GM23248 (cell line): ENCODE measurements at regions not wholly inside any gene's neighbourhood (a gene's known extent, or its start where the extent isn't known, plus 50 kb on each side); places are given as distances from the start of the nearest gene placed in this dataset.

Experiments
- DNase-seq: peaks from one replicate; pipeline ENCODE4 v3.0.0-alpha.2; 2015
- H2AFZ ChIP-seq: fragments of 200-600 bp; sonication (generic); 2 replicates; pipeline ENCODE4 v1.6.1; 2016; ENCODE audit warnings: antibody characterized with exemption
- H3F3A ChIP-seq: fragments of 200-600 bp; sonication (generic); 2 replicates; pipeline ENCODE4 v1.6.1; 2016; ENCODE audit warnings: mild to moderate bottlenecking, antibody characterized with exemption, mixed run types; ENCODE audit not compliant: insufficient read depth
- H3K27ac ChIP-seq: fragments of 200-600 bp; sonication (generic); 2 replicates; pipeline ENCODE4 v1.5.1; 2016; ENCODE audit warnings: mild to moderate bottlenecking
- H3K27me3 ChIP-seq: fragments of 200-600 bp; sonication (generic); replicated peaks from 2 replicates; pipeline ENCODE4 v1.6.1; 2016; ENCODE audit warnings: mild to moderate bottlenecking; ENCODE audit not compliant: insufficient read depth
- H3K36me3 ChIP-seq: fragments of 200-600 bp; sonication (generic); 2 replicates; pipeline ENCODE4 v1.6.1; 2016; ENCODE audit warnings: low read depth, mild to moderate bottlenecking
- H3K4me1 ChIP-seq: fragments of 200-600 bp; sonication (generic); 2 replicates; pipeline ENCODE4 v1.6.1; 2016; ENCODE audit warnings: mild to moderate bottlenecking; ENCODE audit not compliant: insufficient read depth
- H3K4me2 ChIP-seq: fragments of 200-600 bp; sonication (generic); one replicate; pipeline ENCODE4 v1.6.1; 2016; ENCODE audit warnings: mild to moderate bottlenecking; ENCODE audit not compliant: unreplicated experiment
- H3K4me3 ChIP-seq: fragments of 200-600 bp; sonication (generic); 2 replicates; pipeline ENCODE4 v1.5.1; 2016; ENCODE audit warnings: mild to moderate bottlenecking
- H3K79me2 ChIP-seq: fragments of 200-600 bp; sonication (generic); 2 replicates; pipeline ENCODE4 v1.6.1; 2016; ENCODE audit warnings: mild to moderate bottlenecking; ENCODE audit not compliant: insufficient read depth
- H3K9ac ChIP-seq: fragments of 200-600 bp; sonication (generic); 2 replicates; pipeline ENCODE4 v1.6.1; 2016; ENCODE audit warnings: mild to moderate bottlenecking
- H3K9me2 ChIP-seq: fragments of 200-600 bp; sonication (generic); 2 replicates; pipeline ENCODE4 v1.6.1; 2016; ENCODE audit warnings: mixed run types, mild to moderate bottlenecking, moderate library complexity; ENCODE audit not compliant: insufficient read depth
- H3K9me3 ChIP-seq: fragments of 200-600 bp; sonication (generic); one replicate; pipeline ENCODE4 v1.6.1; 2017; ENCODE audit warnings: low read depth
- H4K20me1 ChIP-seq: fragments of 200-600 bp; sonication (generic); 2 replicates; pipeline ENCODE4 v1.6.0; 2016; ENCODE audit not compliant: insufficient read depth
- EZH2 ChIP-seq: fragments of 200-600 bp; sonication (generic); IDR thresholded peaks from 2 replicates; pipeline ENCODE4 v1.6.1; 2018; ENCODE audit warnings: antibody characterized with exemption, mild to moderate bottlenecking; ENCODE audit not compliant: insufficient read depth, poor library complexity, severe bottlenecking
- EZH2phosphoT487 ChIP-seq: fragments of 200-600 bp; sonication (generic); IDR thresholded peaks from 2 replicates; pipeline ENCODE4 v1.6.1; 2018; ENCODE audit warnings: antibody characterized with exemption, moderate library complexity, mild to moderate bottlenecking, low read depth; ENCODE audit not compliant: insufficient read depth
- WGBS, 2 experiments: methylation state at CpG; one replicate each; pipeline ENCODE4 v1.1.6; 2015 to 2017; ENCODE audit warnings: low lambda C conversion rate in 2 of 2, low coverage in 1 of 2; ENCODE audit errors: missing lambda C conversion rate in 2 of 2; 5-methylcytosine and 5-hydroxymethylcytosine counted together
- in situ Hi-C: fragments of 300-500 bp; cut with MboI; formaldehyde crosslinking; loops from 2 replicates; pipeline ENCODE4 v1.15.0; 2020

GRCh38 chr15:49750553-49750952, 129.7 kb downstream of the DTWD1 start:
- Histone ChIP-seq H3K4me1 (no peaks in the 10 kb centered on the region), H4K20me1 (no peaks in the 10 kb centered on the region), H3K79me2 (no peaks in the 10 kb centered on the region), H3K9me2 (no peaks in the 10 kb centered on the region), H3K9me3 (no peaks in the 10 kb centered on the region), H3K4me3 (no peak overlapping the region), H3K4me2 (no peak overlapping the region), H3K9ac (no peak overlapping the region), H2AFZ (no peak overlapping the region), H3K27ac (no peak overlapping the region), H3F3A (no peaks in the 10 kb centered on the region), H3K27me3 (no peaks in the 10 kb centered on the region), H3K36me3 (no peaks in the 10 kb centered on the region)
- DNase-seq: peak; percentile 21
- in situ Hi-C loops: no loop called here
- TF ChIP-seq EZH2phosphoT487: no peak
- no peak for TF ChIP-seq EZH2

GRCh38 chr15:49751191-49751590, 130.3 kb downstream of the DTWD1 start:
- Histone ChIP-seq H3K9ac (no peak overlapping the region), H3K79me2 (no peaks in the 10 kb centered on the region), H4K20me1 (no peaks in the 10 kb centered on the region), H3K9me3 (no peaks in the 10 kb centered on the region), H3K27ac (no peak overlapping the region), H3K4me1 (no peaks in the 10 kb centered on the region), H2AFZ (no peak overlapping the region; the same call in 1 of the 2 replicates), H3K27me3 (no peaks in the 10 kb centered on the region), H3K9me2 (no peaks in the 10 kb centered on the region), H3F3A (no peaks in the 10 kb centered on the region), H3K4me2 (no peak overlapping the region), H3K4me3 (no peak overlapping the region), H3K36me3 (no peaks in the 10 kb centered on the region)
- no peak for TF ChIP-seq EZH2phosphoT487
- TF ChIP-seq EZH2: no peak
- in situ Hi-C loops: no loop called here
- DNase-seq: no peak
- 23 to 28% methylated on average over 3 of the region's 3 CpGs for WGBS, 2 experiments

GRCh38 chr15:49751751-49752150, 130.9 kb downstream of the DTWD1 start:
- DNase-seq: no peak
- H3K36me3 ChIP-seq: no peaks in the 10 kb centered on the region
- no peak overlapping the region for H3K9ac ChIP-seq
- no peaks in the 10 kb centered on the region for H3K9me3 ChIP-seq
- H3K9me2 ChIP-seq: no peaks in the 10 kb centered on the region
- no peak overlapping the region for H2AFZ ChIP-seq
- no peaks in the 10 kb centered on the region for H3K79me2 ChIP-seq
- H4K20me1 ChIP-seq: no peaks in the 10 kb centered on the region
- no peaks in the 10 kb centered on the region for H3F3A ChIP-seq
- no peak overlapping the region for H3K4me2 ChIP-seq
- WGBS, 2 experiments: 55 to 56% methylated on average over 3 of the region's 3 CpGs
- TF ChIP-seq EZH2 (no peak), EZH2phosphoT487 (no peak)
- no peak overlapping the region for H3K4me3 ChIP-seq
- no peak overlapping the region for H3K27ac ChIP-seq
- H3K4me1 ChIP-seq: no peaks in the 10 kb centered on the region
- no peaks in the 10 kb centered on the region for H3K27me3 ChIP-seq
- in situ Hi-C loops: no loop called here

GRCh38 chr15:49752517-49752916, 131.7 kb downstream of the DTWD1 start:
- Histone ChIP-seq H3K9me3 (no peaks in the 10 kb centered on the region), H3K9me2 (no peaks in the 10 kb centered on the region), H3K4me1 (no peaks in the 10 kb centered on the region), H3K36me3 (no peaks in the 10 kb centered on the region), H4K20me1 (no peaks in the 10 kb centered on the region), H3K27ac (no peak overlapping the region), H3K4me3 (no peak overlapping the region), H2AFZ (no peak overlapping the region), H3K79me2 (no peaks in the 10 kb centered on the region), H3K27me3 (no peaks in the 10 kb centered on the region), H3K9ac (no peak overlapping the region), H3K4me2 (no peak overlapping the region), H3F3A (no peaks in the 10 kb centered on the region)
- WGBS, 2 experiments: 33 to 42% methylated on average over 2 of the region's 2 CpGs
- in situ Hi-C loops: no loop called here
- DNase-seq: no peak
- no peak for TF ChIP-seq EZH2
- no peak for TF ChIP-seq EZH2phosphoT487

- H3K27ac ChIP-seq: no peak overlapping the region
- H4K20me1 ChIP-seq: no peaks in the 10 kb centered on the region
- peaks cover 8% of the 10 kb centered on the region for H3K36me3 ChIP-seq
- TF ChIP-seq EZH2phosphoT487: no peak
- TF ChIP-seq EZH2: no peak
- H3K27me3 ChIP-seq: no peaks in the 10 kb centered on the region
- peaks cover 9% of the 10 kb centered on the region for H3K9me3 ChIP-seq
- H2AFZ ChIP-seq: no peak overlapping the region
- no peak overlapping the region for H3K4me2 ChIP-seq
- H3K9ac ChIP-seq: no peak overlapping the region
- no peaks in the 10 kb centered on the region for H3K9me2 ChIP-seq
- no peaks in the 10 kb centered on the region for H3F3A ChIP-seq
- WGBS, 2 experiments: 97 to 100% methylated on average over 1 of the region's 1 CpG
- in situ Hi-C loops: no loop called here
- no peak overlapping the region for H3K4me3 ChIP-seq
- DNase-seq: no peak
- H3K79me2 ChIP-seq: no peaks in the 10 kb centered on the region
- no peaks in the 10 kb centered on the region for H3K4me1 ChIP-seq
These were observed 137.6 kb downstream of the DTWD1 start for GRCh38 chr15:49758456-49758855.
